ENCODE measurements at regions not wholly inside any gene's neighbourhood (a gene's known extent, or its start where the extent isn't known, plus 50 kb on each side); places are given as distances from the start of the nearest gene placed in this dataset.
"Not testable (repeated sequence)": the region's sequence is repeated elsewhere in the genome, so short reads cannot be mapped to it uniquely, and the experiment has no call there.

DNA sequence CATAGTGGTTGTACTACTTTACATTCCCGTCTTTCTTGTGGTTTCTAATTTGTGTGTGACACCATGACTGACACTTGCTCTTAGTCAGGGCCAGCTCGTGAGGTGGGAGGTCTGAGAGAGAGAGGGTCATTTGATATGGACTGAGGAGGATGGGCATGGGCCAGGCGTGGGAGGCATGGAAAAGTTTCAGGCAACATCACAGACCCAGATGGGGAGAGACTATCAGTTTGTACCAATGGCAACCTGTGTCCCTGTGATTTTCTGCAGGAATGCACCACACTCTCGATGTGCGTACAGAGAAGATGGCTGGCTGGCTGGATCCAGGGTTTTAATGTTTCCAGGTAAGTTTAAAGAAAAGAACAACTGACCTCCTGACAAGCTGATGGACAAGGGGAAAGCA lies 273.6 kb downstream of the CYRIA start:
- DNase-seq, result no peak

DNA sequence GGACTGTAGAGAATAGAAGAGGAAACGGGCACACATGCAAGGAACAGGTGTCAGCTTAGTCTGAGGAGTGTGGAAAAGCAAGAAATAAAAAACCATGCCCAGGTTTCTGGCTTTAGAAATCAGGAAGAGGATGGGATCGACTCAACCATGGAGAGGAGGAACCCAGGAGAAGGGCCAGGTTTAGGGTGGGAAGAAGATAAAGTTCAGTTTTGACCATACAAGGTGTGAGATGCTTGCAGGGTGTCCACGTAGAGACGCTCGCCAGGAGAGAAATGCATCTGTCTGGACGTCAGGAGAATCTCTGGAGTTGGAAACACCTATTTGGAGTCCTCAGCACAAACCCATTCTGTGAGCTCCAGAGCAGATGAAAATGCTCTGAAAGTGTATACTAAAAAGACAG lies 275.1 kb downstream of the CYRIA start:
- no peak for DNase-seq

DNA sequence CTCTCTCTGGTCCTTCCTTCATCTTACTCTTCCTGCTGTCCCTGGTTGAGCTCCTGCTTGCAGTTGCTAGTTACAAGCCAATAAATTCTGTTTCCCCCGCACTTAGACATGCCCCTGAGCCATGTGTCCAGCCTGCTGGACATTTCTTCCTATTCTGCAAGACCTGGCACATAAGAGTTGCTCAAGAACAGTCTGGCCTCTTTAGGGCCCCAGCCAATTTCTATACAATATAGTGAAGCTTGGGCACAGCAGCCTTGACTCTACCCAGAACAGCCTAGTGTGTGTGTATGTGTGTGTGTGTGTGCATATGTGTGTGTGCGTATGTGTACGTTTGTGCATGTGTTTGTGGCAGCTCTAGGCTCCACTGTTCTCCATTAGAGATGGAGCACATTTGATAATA lies 276.0 kb downstream of the CYRIA start:
- DNase-seq, result no peak

DNA sequence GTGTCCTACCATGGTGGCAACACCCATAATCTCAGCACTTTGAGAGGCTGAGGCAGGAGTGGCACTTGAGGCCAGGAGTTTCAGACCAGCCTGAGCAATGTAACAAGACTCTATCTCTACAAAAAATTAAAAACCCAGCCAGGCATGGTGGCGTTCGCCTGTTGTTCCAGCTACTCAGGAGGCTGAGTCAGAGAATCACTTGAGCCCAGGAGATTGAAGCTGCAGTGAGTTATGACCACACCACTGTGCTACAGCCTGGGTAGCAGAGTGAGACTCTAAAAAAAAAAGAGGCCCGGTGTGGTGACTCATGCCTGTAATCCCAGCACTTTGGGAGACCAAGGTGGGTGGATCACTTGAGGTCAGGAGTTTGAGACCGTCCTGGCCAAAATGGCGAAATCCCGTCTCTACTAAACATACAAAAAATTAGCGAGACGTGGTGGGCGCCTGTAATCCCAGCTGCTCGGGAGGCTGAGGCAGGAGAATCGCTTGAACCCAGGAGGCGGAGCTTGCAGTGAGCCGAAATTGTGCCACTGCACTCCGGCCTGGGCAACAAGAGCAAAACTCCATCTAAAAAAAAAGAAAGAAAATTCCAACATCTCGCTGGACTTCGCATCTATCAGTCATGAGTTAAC lies 277.3 kb downstream of the CYRIA start:
- DNase-seq, result not testable (repeated sequence)

GRCh38 chr2:16387461-16387984 lies 278.1 kb downstream of the CYRIA start:
- no peak for DNase-seq

- DNase-seq, result no peak
Measured at GRCh38 chr2:16386431-16386830, 279.2 kb downstream of the CYRIA start.

- DNase-seq, result no peak
Measured at GRCh38 chr2:16386031-16386430, 279.6 kb downstream of the CYRIA start.

DNA sequence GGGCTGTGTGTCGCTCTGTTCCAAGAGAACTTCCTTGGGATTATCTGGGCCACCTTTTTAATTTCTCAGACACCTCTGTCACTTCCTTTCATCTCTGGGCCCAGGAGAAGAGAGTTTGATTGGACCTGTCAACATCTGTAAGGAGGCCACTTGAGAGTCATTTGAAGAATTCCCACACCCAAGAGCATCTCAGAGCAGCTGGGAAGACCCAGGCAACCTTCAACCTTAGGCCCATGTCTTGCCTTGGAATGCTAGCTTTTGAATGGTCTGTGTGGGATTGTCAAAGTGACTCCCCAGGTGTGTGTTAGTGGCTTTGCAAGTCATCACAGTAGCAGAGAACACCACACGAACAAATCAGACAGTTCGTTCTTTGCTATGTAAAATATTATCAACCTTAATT lies 280.3 kb downstream of the CYRIA start:
- DNase-seq, result no peak

DNA sequence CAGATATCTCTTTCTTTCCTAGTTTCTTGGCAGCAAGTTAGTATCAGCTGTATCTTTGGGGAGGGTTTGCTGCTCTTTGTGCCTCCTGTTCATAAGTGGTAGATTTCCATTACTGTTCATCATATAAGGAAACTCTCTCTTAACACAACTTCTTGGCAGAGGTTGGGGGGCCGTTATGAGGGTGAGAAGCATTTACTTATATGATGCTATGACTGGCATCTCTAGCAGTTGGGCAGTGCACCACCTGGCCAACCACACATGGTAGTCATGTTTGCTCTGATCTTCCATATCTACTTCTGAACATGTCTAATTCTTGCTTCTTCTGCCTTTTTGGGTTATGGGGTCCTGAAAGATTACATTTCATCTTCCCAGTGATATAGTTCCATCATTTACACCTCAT lies 282.2 kb downstream of the CYRIA start:
- DNase-seq, result no peak

- DNase-seq, result no peak
Measured at GRCh38 chr2:16382451-16382850, 283.2 kb downstream of the CYRIA start.

DNA sequence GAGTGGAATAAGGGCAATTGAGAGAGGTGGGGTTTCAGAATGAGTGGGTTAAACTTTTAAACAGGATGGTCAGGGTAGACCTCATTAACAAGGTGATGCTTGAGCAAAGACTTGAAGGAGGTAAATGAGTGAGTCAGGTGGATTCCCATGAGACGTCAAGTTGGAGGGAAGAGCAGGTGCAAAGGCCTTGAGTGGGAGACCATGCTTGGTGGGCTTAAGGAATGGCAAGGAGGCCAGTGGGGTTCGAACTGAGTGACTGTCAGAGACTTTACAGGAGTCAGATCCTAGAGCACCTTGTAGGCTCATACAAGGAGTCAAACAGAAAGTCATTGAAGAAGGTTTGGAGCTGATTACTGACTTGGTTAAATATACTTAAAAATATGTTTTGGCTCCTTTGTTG lies 284.1 kb downstream of the CYRIA start:
- no peak for DNase-seq

- not testable (repeated sequence) for DNase-seq
Measured at GRCh38 chr2:16379901-16380300, 285.7 kb downstream of the CYRIA start.

DNA sequence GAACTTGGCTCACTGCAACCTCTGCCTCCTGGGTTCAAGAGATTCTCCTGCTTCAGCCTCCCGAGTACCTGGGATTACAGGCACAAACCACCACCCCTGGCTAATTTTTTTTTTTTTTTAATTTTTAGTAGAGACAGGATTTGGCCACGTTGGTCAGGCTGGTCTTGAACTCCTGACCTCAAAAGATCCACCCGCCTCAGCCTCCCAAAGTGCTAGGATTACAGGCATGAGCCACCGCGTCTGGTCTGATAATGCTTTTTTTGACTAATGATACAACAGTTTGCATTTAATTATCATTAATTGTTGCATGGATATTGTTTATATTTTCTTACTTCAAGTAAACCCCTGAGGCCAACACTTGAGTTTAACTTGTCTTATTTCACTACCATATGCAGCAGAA lies 286.6 kb downstream of the CYRIA start:
- DNase-seq, result not testable (repeated sequence)

DNA sequence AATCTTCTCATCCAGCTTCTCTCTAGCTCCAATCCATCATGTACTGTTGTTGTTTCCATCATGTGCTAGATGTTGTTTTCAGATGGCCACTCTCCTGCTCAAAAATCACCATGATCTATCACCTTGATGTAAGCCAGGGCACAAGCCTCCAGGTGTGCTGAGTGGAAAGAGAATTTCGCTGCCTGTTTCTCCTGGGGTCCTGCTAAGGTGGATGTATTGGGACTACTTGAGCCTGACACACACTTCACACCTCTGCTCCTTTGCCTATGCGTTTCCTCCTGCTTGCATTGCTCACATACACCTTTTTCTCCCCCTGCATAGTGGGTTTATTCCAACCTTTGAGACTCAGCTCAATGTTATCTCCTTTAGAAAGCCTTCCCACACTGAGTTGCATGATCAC lies 287.6 kb downstream of the CYRIA start:
- no peak for DNase-seq

GRCh38 chr2:16375981-16376380 lies 289.7 kb downstream of the CYRIA start:
- DNase-seq, result no peak

GRCh38 chr2:16375351-16375750 lies 290.3 kb downstream of the CYRIA start:
- DNase-seq, result no peak

- DNase-seq, result no peak
Measured at GRCh38 chr2:16374671-16375070, 291.0 kb downstream of the CYRIA start.

- DNase-seq, result no peak
Measured at GRCh38 chr2:16373341-16373740, 292.3 kb downstream of the CYRIA start.

DNA sequence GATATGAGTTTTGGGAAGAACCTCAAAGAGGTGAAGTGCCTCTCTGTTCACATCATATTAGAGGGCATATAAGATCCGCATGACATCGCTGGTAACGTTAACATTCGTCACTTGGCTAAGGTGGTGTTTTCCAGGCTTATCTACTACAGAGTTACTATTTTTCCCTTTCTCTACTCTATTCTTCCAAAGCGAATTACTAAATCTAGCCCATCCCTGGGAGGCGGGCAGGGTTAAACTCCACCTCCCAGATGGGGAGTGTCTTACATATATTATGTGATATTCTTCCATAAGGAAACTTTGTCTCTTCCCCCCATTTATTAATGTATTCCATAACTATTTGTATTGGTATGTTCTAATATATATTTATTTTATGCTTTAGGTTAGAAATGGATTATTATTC lies 293.9 kb downstream of the CYRIA start:
- no peak for DNase-seq

GRCh38 chr2:16368951-16369350 lies 296.7 kb downstream of the CYRIA start:
- no peak for DNase-seq

DNA sequence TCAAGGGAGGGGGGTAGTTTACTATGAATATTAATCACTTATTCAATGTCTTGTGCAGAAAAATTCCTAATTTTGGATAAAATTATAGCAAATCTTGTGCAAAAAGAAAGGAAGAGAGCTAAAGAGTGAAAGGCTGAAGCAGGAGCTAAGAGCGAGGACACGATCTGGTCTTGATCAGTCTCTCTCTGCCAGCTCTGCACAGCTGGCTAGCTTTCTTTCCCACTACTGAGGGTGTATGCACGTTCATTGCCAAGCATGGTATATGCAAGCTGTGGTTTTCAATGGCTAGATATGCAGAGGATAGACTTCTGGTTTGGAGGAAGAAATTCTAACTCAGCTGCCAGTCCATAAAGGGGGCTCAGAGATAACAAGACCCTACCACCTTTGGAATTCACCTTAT lies 297.3 kb downstream of the CYRIA start:
- no peak for DNase-seq

DNA sequence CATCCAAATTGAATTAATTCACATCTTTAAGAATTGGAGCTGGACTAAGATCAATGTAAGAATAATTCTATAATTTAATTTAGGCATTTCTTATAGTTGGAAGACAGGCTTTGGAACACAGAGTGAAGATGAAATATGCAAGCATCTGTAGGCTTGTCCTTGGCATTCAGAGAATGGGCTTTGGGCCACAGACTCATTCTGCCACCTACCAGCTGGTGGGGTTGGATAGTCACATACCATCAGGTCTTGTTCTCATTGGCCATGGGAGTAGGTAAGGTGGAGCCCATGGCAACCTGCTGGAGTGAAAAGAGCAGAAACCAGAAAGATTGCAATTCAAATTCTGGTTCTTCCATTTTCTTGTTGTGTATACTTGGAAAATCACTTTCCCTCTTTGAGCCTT lies 300.3 kb downstream of the CYRIA start:
- DNase-seq, result no peak

GRCh38 chr2:16363581-16363980 lies 302.1 kb downstream of the CYRIA start:
- DNase-seq, result no peak

DNA sequence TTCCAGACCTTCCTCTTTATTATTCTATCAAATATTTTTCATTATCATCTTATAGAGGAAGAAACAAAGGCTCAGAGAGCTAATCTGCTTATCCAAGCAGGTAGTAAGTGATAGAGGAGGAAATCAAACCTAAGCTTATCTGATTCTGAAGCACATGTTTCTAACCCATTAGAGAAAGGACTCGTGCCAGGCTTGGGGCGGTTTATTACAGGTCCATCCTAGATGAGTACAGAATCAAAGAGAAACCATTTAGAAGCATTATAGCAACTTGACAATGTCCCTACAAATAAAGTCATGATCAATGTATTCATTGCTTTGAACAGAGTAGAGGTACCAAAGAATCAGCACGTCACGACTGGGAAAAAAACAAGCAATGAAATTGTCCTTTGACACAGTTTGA lies 303.0 kb downstream of the CYRIA start:
- no peak for DNase-seq
